H1 (cell line): ENCODE measurements at regions not wholly inside any gene's neighbourhood (a gene's known extent, or its start where the extent isn't known, plus 50 kb on each side); places are given as distances from the start of the nearest gene placed in this dataset.

Experiments used
- CTCF ChIA-PET: fragments of 300-600 bp; sonication (Branson Sonifier 250); formaldehyde crosslinking; loops from one replicate; lab custom pipeline; 2021; ENCODE audit not compliant: partially characterized antibody; lab: Charles Lee
- POLR2A ChIA-PET: fragments of 300-600 bp; sonication (Branson Sonifier 250); formaldehyde crosslinking; loops from one replicate; lab custom pipeline; 2021; ENCODE audit warnings: inconsistent platforms; ENCODE audit not compliant: partially characterized antibody; lab: Charles Lee
- DNase-seq, 2 experiments: peaks; one replicate each; pipeline versions ENCODE4 v3.0.0 to v3.0.0-alpha.2; 2010 to 2022; ENCODE audit warnings: low spot score in 2 of 2, low read depth in 1 of 2, mixed read lengths in 1 of 2
- FAIRE-seq: peaks from 2 replicates; lab custom pipeline; 2011; peaks lifted over from hg19 to GRCh38; lab: Jason Lieb, UNC
- H2AFZ ChIP-seq: 2 replicates; pipeline ENCODE4 v1.8.1; 2012; ENCODE audit warnings: low read length, inconsistent platforms
- H2AK5ac ChIP-seq: 2 replicates; pipeline ENCODE4 v1.6.1; 2013; ENCODE audit warnings: low read depth, low read length
- H2BK120ac ChIP-seq: replicated peaks from 2 replicates; pipeline ENCODE3; 2013; ENCODE audit warnings: low read depth, low read length, inconsistent platforms
- H2BK12ac ChIP-seq: 2 replicates; pipeline ENCODE4 v1.6.1; 2013; ENCODE audit warnings: low read depth, low read length
- H2BK15ac ChIP-seq: 2 replicates; pipeline ENCODE4 v1.6.1; 2013; ENCODE audit warnings: low read length
- H2BK20ac ChIP-seq: 2 replicates; pipeline ENCODE4 v1.6.1; 2013; ENCODE audit warnings: low read length
- H2BK5ac ChIP-seq: 2 replicates; pipeline ENCODE4 v1.6.1; 2013; ENCODE audit warnings: low read depth, low read length
- H3K14ac ChIP-seq: 2 replicates; pipeline ENCODE4 v1.6.1; 2013; ENCODE audit warnings: inconsistent platforms; ENCODE audit not compliant: insufficient read length
- H3K18ac ChIP-seq: 2 replicates; pipeline ENCODE4 v1.6.1; 2013; ENCODE audit warnings: low read length; ENCODE audit errors: extremely low read depth
- H3K23ac ChIP-seq: 2 replicates; pipeline ENCODE4 v1.6.1; 2013; ENCODE audit warnings: inconsistent platforms; ENCODE audit not compliant: insufficient read length
- H3K23me2 ChIP-seq: 2 replicates; pipeline ENCODE4 v1.6.1; 2013; ENCODE audit warnings: low read depth, low read length
- H3K27ac ChIP-seq: 2 replicates; pipeline ENCODE4 v1.6.1; 2011; ENCODE audit warnings: low read depth, low read length, inconsistent platforms
- H3K27me3 ChIP-seq, 4 experiments: replicated peaks in 1 of 4; 1 replicate in 1 of 4; 2 replicates in 3 of 4; pipeline versions ENCODE4 v1.6.1 to v1.8.1; 2011 to 2013; ENCODE audit warnings: low read length in 3 of 4, mild to moderate bottlenecking in 3 of 4, inconsistent platforms in 2 of 4, mixed read lengths in 2 of 4, moderate library complexity in 1 of 4; ENCODE audit not compliant: control insufficient read depth in 3 of 4, insufficient read depth in 3 of 4; ENCODE audit errors: extremely low read depth in 1 of 4
- H3K36me3 ChIP-seq, 4 experiments: 2 replicates each; pipeline versions ENCODE4 v1.6.1 to v1.8.1; 2011 to 2013; ENCODE audit warnings: mild to moderate bottlenecking in 4 of 4, low read length in 3 of 4, moderate library complexity in 2 of 4, control low read depth in 1 of 4, inconsistent platforms in 1 of 4; ENCODE audit not compliant: insufficient read depth in 4 of 4, control insufficient read depth in 2 of 4
- H3K4ac ChIP-seq: replicated peaks from 2 replicates; pipeline ENCODE3; 2013; ENCODE audit warnings: low read length, low read depth, mixed read lengths, inconsistent platforms; ENCODE audit not compliant: insufficient read length
- H3K4me1 ChIP-seq, 4 experiments: replicated peaks in 1 of 4; 1 replicate in 1 of 4; 2 replicates in 3 of 4; pipeline versions ENCODE4 v1.6.1 to v1.8.1; 2011 to 2013; ENCODE audit warnings: low read length in 3 of 4, inconsistent platforms in 2 of 4, mixed read lengths in 1 of 4; ENCODE audit not compliant: insufficient read depth in 4 of 4, control insufficient read depth in 3 of 4
- H3K4me2 ChIP-seq, 2 experiments: 2 replicates each; pipeline versions ENCODE4 v1.6.1 to v1.8.1; 2011 to 2013; ENCODE audit warnings: low read depth in 2 of 2, low read length in 2 of 2, control low read depth in 1 of 2, inconsistent platforms in 1 of 2, mild to moderate bottlenecking in 1 of 2; ENCODE audit not compliant: insufficient read depth in 1 of 2
- H3K4me3 ChIP-seq, 4 experiments: fragments of 200-600, 300-600 bp in 1 of 4; sonication (generic), shearing (Covaris generic), sonication (Bioruptor Twin) in 1 of 4; 2 replicates each; pipeline versions ENCODE4 v1.5.1 to v1.8.1; 2011 to 2016; ENCODE audit warnings: low read length in 4 of 4, low read depth in 3 of 4, control low read depth in 2 of 4, inconsistent platforms in 2 of 4, mild to moderate bottlenecking in 2 of 4, mixed read lengths in 1 of 4, moderate library complexity in 1 of 4; ENCODE audit not compliant: insufficient read depth in 2 of 4; ENCODE audit errors: extremely low read depth in 1 of 4
- H3K56ac ChIP-seq: replicated peaks from 2 replicates; pipeline ENCODE3; 2013; ENCODE audit warnings: low read depth, mild to moderate bottlenecking, mixed read lengths, low read length, inconsistent platforms; ENCODE audit not compliant: insufficient read length
- H3K79me1 ChIP-seq: 2 replicates; pipeline ENCODE4 v1.6.1; 2013; ENCODE audit warnings: low read depth, low read length, control low read depth
- H3K79me2 ChIP-seq, 2 experiments: 2 replicates each; pipeline versions ENCODE4 v1.6.1 to v1.8.1; 2012 to 2013; ENCODE audit warnings: low read length in 2 of 2, mild to moderate bottlenecking in 2 of 2, inconsistent platforms in 1 of 2; ENCODE audit not compliant: insufficient read depth in 2 of 2, control insufficient read depth in 1 of 2
- H3K9ac ChIP-seq, 4 experiments: replicated peaks in 1 of 4; 1 replicate in 1 of 4; 2 replicates in 3 of 4; pipeline versions ENCODE4 v1.6.1 to v1.8.1; 2011 to 2013; ENCODE audit warnings: low read depth in 3 of 4, low read length in 3 of 4, control low read depth in 2 of 4, mild to moderate bottlenecking in 2 of 4, moderate library complexity in 2 of 4, inconsistent platforms in 1 of 4; ENCODE audit errors: extremely low read depth in 1 of 4
- H3K9me3 ChIP-seq, 2 experiments: 2 replicates each; pipeline versions ENCODE4 v1.6.1 to v1.8.1; 2012 to 2013; ENCODE audit warnings: mild to moderate bottlenecking in 2 of 2, moderate library complexity in 2 of 2, control low read depth in 1 of 2, inconsistent platforms in 1 of 2, low read depth in 1 of 2, low read length in 1 of 2, mixed read lengths in 1 of 2; ENCODE audit not compliant: insufficient read depth in 2 of 2
- H4K20me1 ChIP-seq, 2 experiments: replicated peaks in 1 of 2; 2 replicates each; pipeline versions ENCODE3 to v1.8.1; 2011 to 2013; ENCODE audit warnings: inconsistent platforms in 2 of 2, low read length in 2 of 2, mild to moderate bottlenecking in 1 of 2; ENCODE audit not compliant: insufficient read depth in 2 of 2, control insufficient read depth in 1 of 2
- H4K5ac ChIP-seq: 2 replicates; pipeline ENCODE4 v1.6.1; 2013; ENCODE audit warnings: low read length, low read depth, mixed read lengths, inconsistent platforms; ENCODE audit not compliant: insufficient read length
- H4K8ac ChIP-seq: 2 replicates; pipeline ENCODE4 v1.8.0; 2013; ENCODE audit warnings: mild to moderate bottlenecking, moderate library complexity, low read length, inconsistent platforms; ENCODE audit not compliant: insufficient read depth; ENCODE audit errors: extremely low read depth
- H4K91ac ChIP-seq: replicated peaks from 2 replicates; pipeline ENCODE3; 2013; ENCODE audit warnings: low read length, mixed read lengths, inconsistent platforms; ENCODE audit not compliant: insufficient read length
- EGR1 ChIP-seq: IDR thresholded peaks from 2 replicates; pipeline ENCODE4 v1.6.1; 2011; ENCODE audit warnings: low read depth, low read length, borderline replicate concordance
- EP300 ChIP-seq, 2 experiments: IDR thresholded peaks; 1 replicate in 1 of 2; 2 replicates in 1 of 2; pipeline ENCODE4 v1.6.1; 2011 to 2012; ENCODE audit warnings: low read depth in 2 of 2, low read length in 2 of 2, mild to moderate bottlenecking in 2 of 2, borderline replicate concordance in 1 of 2, inconsistent platforms in 1 of 2, moderate library complexity in 1 of 2
- PHF8 ChIP-seq: fragments of 200-600 bp; sonication (generic); conservative IDR thresholded peaks from 2 replicates; pipeline ENCODE4 v1.7.1; 2012; ENCODE audit warnings: low read depth, mild to moderate bottlenecking, inconsistent platforms, low read length, moderate library complexity
- POLR2AphosphoS5 ChIP-seq: IDR thresholded peaks from 2 replicates; pipeline ENCODE4 v1.6.1; 2011; ENCODE audit warnings: low read depth, low read length
- YY1 ChIP-seq: IDR thresholded peaks from 2 replicates; pipeline ENCODE4 v1.6.1; 2011; ENCODE audit warnings: low read depth, mild to moderate bottlenecking, low read length
- WGBS, 2 experiments: shearing (Covaris generic) in 1 of 2; methylation state at CpG; one replicate each; pipeline versions ENCODE4 v1.1.6 to v1.1.7; 2013 to 2015; ENCODE audit warnings: low lambda C conversion rate in 2 of 2, mixed read lengths in 2 of 2, inconsistent platforms in 1 of 2, low coverage in 1 of 2, missing lambda C conversion rate in 1 of 2; ENCODE audit not compliant: insufficient replicate concordance in 2 of 2, insufficient coverage in 1 of 2, insufficient read length in 1 of 2; ENCODE audit errors: extremely low coverage in 1 of 2, missing lambda C conversion rate in 1 of 2; 5-methylcytosine and 5-hydroxymethylcytosine counted together

DNA sequence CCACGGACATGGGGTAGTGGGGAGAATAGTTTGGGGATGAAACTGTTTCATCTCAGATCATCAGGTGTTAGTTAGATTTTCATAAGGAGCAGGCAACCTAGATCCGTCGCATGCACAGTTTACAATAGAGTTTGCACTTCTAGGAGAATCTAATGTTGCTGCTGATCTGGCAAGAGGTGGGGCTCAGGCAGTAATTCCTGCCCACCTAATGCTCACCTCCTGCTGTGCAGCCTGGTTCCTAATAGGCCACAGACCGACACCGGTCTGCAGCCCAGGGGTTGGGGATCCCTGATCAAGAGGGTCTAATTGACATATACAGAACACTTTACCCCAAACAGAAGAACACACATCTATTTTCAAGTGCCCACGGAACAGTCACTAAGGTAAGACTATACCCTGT lies 275.1 kb downstream of the PTPRU start:
- CTCF ChIA-PET, result no interaction called here

More for the DNA sequence above, 275.1 kb downstream of the PTPRU start:
- H3K4ac ChIP-seq, result no peak overlapping the region
- no peak overlapping the region for H3K56ac ChIP-seq
- POLR2A ChIA-PET, result interaction anchor here (1.3 kb wide), 1 partner anchor 9 kb away, joined by 4 read pairs; no protein-coding TSS in a partner anchor
- no peak overlapping the region for H3K4me3 ChIP-seq
- no peak overlapping the region for H2BK15ac ChIP-seq
- no peaks in the 10 kb centered on the region for H3K79me1 ChIP-seq
- H4K20me1 ChIP-seq, result no peaks in the 10 kb centered on the region
- H3K18ac ChIP-seq, result no peak overlapping the region
- no peak overlapping the region for H2BK120ac ChIP-seq
- H2BK5ac ChIP-seq, result no peak overlapping the region
- no peak overlapping the region for H2AFZ ChIP-seq
- H4K8ac ChIP-seq, result no peak overlapping the region
- peaks cover 0 to 2% (median 0%) of the 10 kb centered on the region in 4 experiments; a peak in 2 of 7 replicates for H3K27me3 ChIP-seq
- no peaks in the 10 kb centered on the region for H3K23me2 ChIP-seq
- H3K36me3 ChIP-seq, result no peaks in the 10 kb centered on the region
- no peak for TF ChIP-seq POLR2AphosphoS5
- TF ChIP-seq PHF8, result no peak
- TF ChIP-seq EP300 (IDR thresholded peaks at IDR 0.05; ENCODE audit: borderline replicate concordance in 1 of 2, low read depth in 2 of 2, low read length in 2 of 2), result no peak
- TF ChIP-seq EGR1, result no peak
- no peak for TF ChIP-seq YY1
- H2BK12ac ChIP-seq, result no peak overlapping the region
- no peaks in the 10 kb centered on the region for H3K4me1 ChIP-seq
- no peak overlapping the region for H3K23ac ChIP-seq
- DNase-seq, result peak in 1 of 2 experiments; percentile 33
- no peaks in the 10 kb centered on the region for H3K9me3 ChIP-seq
- H3K9ac ChIP-seq, result no peak overlapping the region; a peak in 1 of 7 replicates
- H4K91ac ChIP-seq, result no peak overlapping the region
- no peak overlapping the region for H3K14ac ChIP-seq
- H3K4me2 ChIP-seq, result no peak overlapping the region
- H4K5ac ChIP-seq, result no peak overlapping the region
- H3K79me2 ChIP-seq, result no peaks in the 10 kb centered on the region
- FAIRE-seq, result no peak
- H2BK20ac ChIP-seq, result no peak overlapping the region
- 83% methylated on average over 6 of the region's 6 CpGs; no CpG with 5 or more reads in 1 of the 2 experiments for WGBS, 2 experiments
- H3K27ac ChIP-seq, result no peak overlapping the region
- H2AK5ac ChIP-seq, result no peak overlapping the region
